ENCODE measurements at regions not wholly inside any gene's neighbourhood (a gene's known extent, or its start where the extent isn't known, plus 50 kb on each side); places are given as distances from the start of the nearest gene placed in this dataset.
"Not testable (repeated sequence)": the region's sequence is repeated elsewhere in the genome, so short reads cannot be mapped to it uniquely, and the experiment has no call there.

GRCh38 chr3:193048127-193048526, 130.5 kb upstream of the MB21D2 start:
- no peak for DNase-seq

GRCh38 chr3:193049935-193050334, 132.3 kb upstream of the MB21D2 start:
- DNase-seq, result no peak

GRCh38 chr3:193051314-193051713, 133.7 kb upstream of the MB21D2 start:
- no peak for DNase-seq

GRCh38 chr3:193052354-193053045, 134.8 kb upstream of the MB21D2 start:
- peak; percentile 32 for DNase-seq

- no peak for DNase-seq
These were observed 135.4 kb upstream of the MB21D2 start for GRCh38 chr3:193053046-193053435.

- DNase-seq, result no peak
These were observed 137.7 kb upstream of the MB21D2 start for GRCh38 chr3:193055352-193055751.

GRCh38 chr3:193057616-193058015, 140.0 kb upstream of the MB21D2 start:
- DNase-seq, result no peak

GRCh38 chr3:193060748-193061546, 143.3 kb upstream of the MB21D2 start:
- DNase-seq, result no peak

- DNase-seq, result no peak
These were observed 150.7 kb upstream of the MB21D2 start for GRCh38 chr3:193068365-193068764.

- DNase-seq, result not testable (repeated sequence)
These were observed 152.1 kb upstream of the MB21D2 start for GRCh38 chr3:193069732-193070131.

GRCh38 chr3:193078996-193079753, 161.5 kb upstream of the MB21D2 start:
- DNase-seq, result no peak

- DNase-seq, result no peak
These were observed 160.1 kb upstream of the PLAAT1 start for GRCh38 chr3:193080821-193081365.

GRCh38 chr3:193085655-193086054, 155.4 kb upstream of the PLAAT1 start:
- DNase-seq, result no peak

- DNase-seq, result no peak
These were observed 154.3 kb upstream of the PLAAT1 start for GRCh38 chr3:193086681-193087080.

GRCh38 chr3:193087336-193087735, 153.7 kb upstream of the PLAAT1 start:
- no peak for DNase-seq

GRCh38 chr3:193095366-193095765, 145.7 kb upstream of the PLAAT1 start:
- DNase-seq, result no peak

GRCh38 chr3:193096076-193096475, 144.9 kb upstream of the PLAAT1 start:
- no peak for DNase-seq

- DNase-seq, result no peak
These were observed 126.3 kb upstream of the PLAAT1 start for GRCh38 chr3:193114431-193115340.

GRCh38 chr3:193116871-193117270, 124.2 kb upstream of the PLAAT1 start:
- DNase-seq, result no peak

- no peak for DNase-seq
These were observed 122.1 kb upstream of the PLAAT1 start for GRCh38 chr3:193118907-193119306.

- no peak for DNase-seq
These were observed 121.1 kb upstream of the PLAAT1 start for GRCh38 chr3:193119926-193120325.

GRCh38 chr3:193124861-193125260, 116.2 kb upstream of the PLAAT1 start:
- DNase-seq, result no peak

Data from NCI-H1436 (cell line).